NCI-H748 (cell line): ENCODE measurements at regions not wholly inside any gene's neighbourhood (a gene's known extent, or its start where the extent isn't known, plus 50 kb on each side); places are given as distances from the start of the nearest gene placed in this dataset.
A peak's percentile ranks its signal among the peaks of the same experiment; 100 is the strongest.

ENCODE experiments used
- DNase-seq: peaks from one replicate; lab custom pipeline; 2025; ENCODE audit not compliant: unreplicated experiment; lab: John Stamatoyannopoulos, UW

- DNase-seq: no peak
These were observed 923.7 kb upstream of the CNTNAP5 start for GRCh38 chr2:123101434-123101833.

GRCh38 chr2:123103902-123104301, 921.2 kb upstream of the CNTNAP5 start:
- no peak for DNase-seq

- no peak for DNase-seq
These were observed 908.5 kb upstream of the CNTNAP5 start for GRCh38 chr2:123116595-123116994.

- no peak for DNase-seq
These were observed 897.9 kb upstream of the CNTNAP5 start for GRCh38 chr2:123127236-123127635.

GRCh38 chr2:123128951-123129350, 896.1 kb upstream of the CNTNAP5 start:
- no peak for DNase-seq

GRCh38 chr2:123136419-123136818, 888.7 kb upstream of the CNTNAP5 start:
- no peak for DNase-seq

GRCh38 chr2:123144082-123144481, 881.0 kb upstream of the CNTNAP5 start:
- no peak for DNase-seq

GRCh38 chr2:123153041-123153440, 872.0 kb upstream of the CNTNAP5 start:
- DNase-seq: no peak

- DNase-seq: no peak
These were observed 870.9 kb upstream of the CNTNAP5 start for GRCh38 chr2:123154195-123154594.

- DNase-seq: no peak
These were observed 868.1 kb upstream of the CNTNAP5 start for GRCh38 chr2:123157016-123157415.

- no peak for DNase-seq
These were observed 862.6 kb upstream of the CNTNAP5 start for GRCh38 chr2:123162400-123163016.

- no peak for DNase-seq
These were observed 861.7 kb upstream of the CNTNAP5 start for GRCh38 chr2:123163398-123163797.

GRCh38 chr2:123164216-123164615, 860.9 kb upstream of the CNTNAP5 start:
- peak; percentile 18 for DNase-seq

- DNase-seq: no peak
These were observed 859.5 kb upstream of the CNTNAP5 start for GRCh38 chr2:123165616-123166015.

- DNase-seq: no peak
These were observed 845.6 kb upstream of the CNTNAP5 start for GRCh38 chr2:123179526-123179925.

- DNase-seq: no peak
These were observed 829.1 kb upstream of the CNTNAP5 start for GRCh38 chr2:123195957-123196356.

GRCh38 chr2:123200035-123200434, 825.1 kb upstream of the CNTNAP5 start:
- DNase-seq: no peak

GRCh38 chr2:123207245-123207644, 817.8 kb upstream of the CNTNAP5 start:
- DNase-seq: no peak

- DNase-seq: no peak
These were observed 815.9 kb upstream of the CNTNAP5 start for GRCh38 chr2:123209202-123209601.

GRCh38 chr2:123211181-123211580, 813.9 kb upstream of the CNTNAP5 start:
- no peak for DNase-seq

GRCh38 chr2:123245156-123245555, 779.9 kb upstream of the CNTNAP5 start:
- DNase-seq: no peak

- DNase-seq: no peak
These were observed 766.1 kb upstream of the CNTNAP5 start for GRCh38 chr2:123258877-123259539.

GRCh38 chr2:123262856-123263255, 762.2 kb upstream of the CNTNAP5 start:
- no peak for DNase-seq
